Activated T-helper 1 cell treated with anti-CD3 and anti-CD28 coated beads, Interleukin-12 subunit alpha, Interleukin-12 subunit beta, Interleukin-2, Interleukin-4 antibody, amounts not matched to agents 30 ng/mL and 10 ng/mL and 1 ng/mL, durations not matched to agents 14 hours and 24 hours and 36 hours (primary cell): ENCODE measurements at regions not wholly inside any gene's neighbourhood (a gene's known extent, or its start where the extent isn't known, plus 50 kb on each side); places are given as distances from the start of the nearest gene placed in this dataset.
"Not testable (repeated sequence)": the region's sequence is repeated elsewhere in the genome, so short reads cannot be mapped to it uniquely, and the experiment has no call there.

Experiments
- DNase-seq: peaks from one replicate; pipeline ENCODE4 v3.0.0; 2021; ENCODE audit warnings: low spot score
- H3K27ac Mint-ChIP-seq: one replicate; pipeline ENCODE4 v1.8.0; 2021; ENCODE audit warnings: mild to moderate bottlenecking, mixed read lengths
- H3K27me3 Mint-ChIP-seq: one replicate; pipeline ENCODE4 v1.8.0; 2022; ENCODE audit warnings: mild to moderate bottlenecking, moderate library complexity, mixed read lengths; ENCODE audit not compliant: insufficient read depth
- H3K36me3 Mint-ChIP-seq: one replicate; pipeline ENCODE4 v1.8.0; 2021; ENCODE audit warnings: low read depth, mixed read lengths
- H3K4me1 Mint-ChIP-seq: one replicate; pipeline ENCODE4 v1.8.0; 2021; ENCODE audit warnings: low read depth, mixed read lengths
- H3K4me3 Mint-ChIP-seq: one replicate; pipeline ENCODE4 v1.8.0; 2021; ENCODE audit warnings: mild to moderate bottlenecking, moderate library complexity, mixed read lengths
- H3K9me3 Mint-ChIP-seq: one replicate; pipeline ENCODE4 v1.8.0; 2021; ENCODE audit warnings: mixed read lengths
- intact Hi-C: fragments of 100-400 bp; cut with micrococcal nuclease; formaldehyde crosslinking; loops from one replicate; pipeline ENCODE4 v1.15.1; 2024

DNA sequence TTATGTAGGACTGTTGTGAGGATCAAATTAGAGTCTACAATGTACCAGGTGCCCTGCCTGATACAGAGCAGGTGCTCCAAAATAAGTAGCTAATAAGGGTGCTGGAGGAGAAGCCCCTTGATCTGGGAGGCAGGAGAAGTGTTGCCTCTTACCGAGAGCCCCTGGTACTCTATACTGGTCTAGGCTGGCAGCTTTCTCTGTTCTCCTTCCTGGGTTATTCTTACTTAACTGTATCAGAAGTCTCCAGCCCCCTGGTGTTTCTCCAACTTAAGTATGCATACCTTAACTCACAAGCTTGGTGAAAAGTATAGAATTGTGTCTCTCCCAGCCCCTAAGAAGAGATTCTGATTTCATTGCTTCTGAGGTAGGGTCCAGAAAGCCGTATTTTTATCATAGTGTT lies 254.9 kb downstream of the LRIG3 start:
- intact Hi-C loops = no loop called here
- Mint-ChIP-seq H3K27me3 (no peaks in the 10 kb centered on the region), H3K4me3 (no peak overlapping the region), H3K27ac (no peak overlapping the region), H3K36me3 (no peaks in the 10 kb centered on the region), H3K4me1 (no peaks in the 10 kb centered on the region), H3K9me3 (no peaks in the 10 kb centered on the region)
- DNase-seq = no peak

DNA sequence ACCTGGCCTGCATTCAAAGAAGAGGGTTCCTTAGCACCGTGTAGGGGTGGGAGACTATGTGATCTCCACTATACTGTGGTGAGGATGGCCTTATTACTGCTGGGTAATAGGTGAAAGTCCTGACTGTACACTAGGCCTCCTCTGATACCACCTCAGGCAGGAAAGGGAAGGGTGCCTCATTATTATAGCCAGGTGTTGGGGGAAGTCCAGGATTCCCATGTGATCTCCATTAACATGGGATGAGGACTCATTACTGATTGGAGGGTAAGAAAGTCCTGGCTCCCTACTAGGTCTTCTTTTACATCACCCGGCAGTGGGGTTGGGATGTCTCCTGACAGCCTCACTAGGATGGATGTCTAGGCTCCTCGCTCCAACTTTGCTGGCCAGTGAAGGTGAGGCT lies 252.1 kb downstream of the LRIG3 start:
- Mint-ChIP-seq H3K4me1 (no peaks in the 10 kb centered on the region), H3K9me3 (no peaks in the 10 kb centered on the region), H3K36me3 (no peaks in the 10 kb centered on the region), H3K4me3 (no peak overlapping the region), H3K27ac (no peak overlapping the region), H3K27me3 (no peaks in the 10 kb centered on the region)
- no peak for DNase-seq
- intact Hi-C loops = no loop called here

DNA sequence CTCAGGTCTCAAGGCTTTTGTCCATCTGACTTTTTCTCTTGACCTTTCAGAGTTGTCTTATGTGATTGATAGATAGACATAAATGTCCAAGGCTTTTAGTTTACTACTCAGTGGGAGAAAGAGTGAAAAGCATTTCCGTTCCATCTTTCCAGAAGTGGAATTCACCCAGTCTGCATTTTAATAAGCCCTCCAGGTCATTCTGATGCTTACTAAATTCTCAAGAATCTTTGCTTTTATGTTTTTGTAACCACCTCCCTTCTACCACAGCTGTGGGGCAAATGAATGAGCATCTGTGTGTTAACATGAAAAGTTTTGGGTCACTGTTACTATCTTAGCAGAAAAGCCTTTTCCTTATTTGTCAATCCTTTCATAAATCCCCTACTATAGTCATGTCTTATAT lies 251.4 kb downstream of the LRIG3 start:
- Mint-ChIP-seq H3K4me3 (no peak overlapping the region), H3K4me1 (no peaks in the 10 kb centered on the region), H3K36me3 (no peaks in the 10 kb centered on the region), H3K27ac (no peak overlapping the region), H3K9me3 (no peaks in the 10 kb centered on the region), H3K27me3 (no peaks in the 10 kb centered on the region)
- DNase-seq = no peak
- intact Hi-C loops = no loop called here

DNA sequence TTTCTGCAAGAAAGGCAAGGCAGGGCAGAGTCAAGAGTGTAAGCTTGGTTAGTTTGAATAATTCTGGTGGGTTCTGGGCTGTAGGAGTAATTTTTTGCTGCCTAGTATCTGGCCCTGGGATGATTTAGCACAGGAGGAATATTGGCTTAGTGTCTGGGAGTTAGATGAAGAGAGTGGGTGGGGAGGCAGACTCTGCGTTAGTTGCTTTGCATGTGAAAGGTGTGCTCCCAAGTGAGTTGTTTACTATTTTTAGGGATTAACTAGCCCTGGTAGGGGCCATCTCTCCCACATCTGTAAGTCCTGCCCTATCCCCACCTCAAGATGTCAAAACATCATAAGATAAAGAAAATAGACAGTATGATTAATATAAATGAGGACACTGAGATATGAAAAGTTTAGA lies 249.7 kb downstream of the LRIG3 start:
- intact Hi-C loops = no loop called here
- no peak for DNase-seq
- no peaks in the 10 kb centered on the region for H3K36me3 Mint-ChIP-seq
- no peak overlapping the region for H3K4me3 Mint-ChIP-seq
- no peaks in the 10 kb centered on the region for H3K4me1 Mint-ChIP-seq
- no peaks in the 10 kb centered on the region for H3K9me3 Mint-ChIP-seq
- H3K27me3 Mint-ChIP-seq = no peaks in the 10 kb centered on the region
- no peak overlapping the region for H3K27ac Mint-ChIP-seq

DNA sequence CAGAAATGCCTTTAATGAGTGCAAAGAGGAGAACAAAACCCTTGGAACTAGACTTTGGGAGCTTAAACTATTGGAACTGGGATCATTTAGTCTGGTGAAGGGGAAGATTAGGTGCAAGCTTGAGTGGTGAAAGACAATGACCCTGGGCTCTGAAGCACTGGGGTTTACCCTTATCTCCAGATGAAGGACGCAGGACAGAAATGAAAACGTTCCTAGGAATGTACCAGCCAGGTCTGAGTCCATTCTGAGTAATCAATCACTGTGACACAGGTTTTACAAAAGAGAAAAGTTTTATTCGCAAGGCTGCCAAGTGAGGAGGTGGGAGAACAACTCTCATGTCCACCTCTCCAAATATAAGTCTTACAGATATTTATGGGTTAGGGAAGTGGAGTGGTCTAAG lies 249.1 kb downstream of the LRIG3 start:
- Mint-ChIP-seq H3K4me1 (no peaks in the 10 kb centered on the region), H3K27me3 (no peaks in the 10 kb centered on the region), H3K36me3 (no peaks in the 10 kb centered on the region), H3K27ac (no peak overlapping the region), H3K4me3 (no peak overlapping the region), H3K9me3 (no peaks in the 10 kb centered on the region)
- no peak for DNase-seq
- intact Hi-C loops = no loop called here

DNA sequence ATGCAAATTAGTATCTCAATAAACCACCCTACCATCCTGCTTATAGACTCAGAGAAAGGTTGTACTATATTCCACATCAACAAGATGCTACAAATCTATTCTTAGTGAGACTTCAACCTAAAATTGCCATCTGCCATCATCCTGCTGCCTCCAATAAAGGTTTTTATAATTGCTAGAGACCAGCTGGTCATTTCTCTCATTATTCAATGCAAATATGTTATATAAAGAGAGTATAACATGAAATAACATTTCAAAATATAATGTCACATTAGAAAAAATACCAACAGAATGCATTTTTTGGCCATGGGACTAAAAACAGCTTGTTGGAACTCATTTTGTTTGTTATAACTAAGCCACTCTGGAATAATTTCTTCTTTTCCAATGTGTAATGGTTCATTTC lies 247.3 kb downstream of the LRIG3 start:
- H3K4me1 Mint-ChIP-seq = no peaks in the 10 kb centered on the region
- intact Hi-C loops = no loop called here

DNA sequence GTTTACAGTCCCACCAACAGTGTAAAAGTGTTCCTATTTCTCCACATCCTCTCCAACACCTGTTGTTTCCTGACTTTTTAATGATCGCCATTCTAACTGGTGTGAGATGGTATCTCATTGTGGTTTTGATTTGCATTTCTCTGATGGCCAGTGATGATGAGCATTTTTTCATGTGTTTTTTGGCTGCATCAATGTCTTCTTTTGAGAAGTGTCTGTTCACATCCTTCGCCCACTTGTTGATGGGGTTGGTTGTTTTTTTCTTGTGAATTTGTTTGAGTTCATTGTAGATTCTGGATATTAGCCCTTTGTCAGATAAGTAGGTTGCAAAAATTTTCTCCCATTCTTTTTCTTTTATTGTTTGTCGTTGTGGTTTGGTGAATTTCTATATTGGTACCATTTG lies 242.5 kb downstream of the LRIG3 start:
- H3K9me3 Mint-ChIP-seq = peaks cover 20% of the 10 kb centered on the region
- H3K36me3 Mint-ChIP-seq, H3K4me1 Mint-ChIP-seq, H3K27ac Mint-ChIP-seq, H3K27me3 Mint-ChIP-seq, intact Hi-C loops, H3K4me3 Mint-ChIP-seq, DNase-seq: not testable (repeated sequence)

More for the DNA sequence above, 247.3 kb downstream of the LRIG3 start:
- Mint-ChIP-seq H3K27ac (no peak overlapping the region), H3K9me3 (peaks cover 2% of the 10 kb centered on the region), H3K27me3 (no peaks in the 10 kb centered on the region), H3K36me3 (no peaks in the 10 kb centered on the region), H3K4me3 (no peak overlapping the region)
- DNase-seq = no peak

DNA sequence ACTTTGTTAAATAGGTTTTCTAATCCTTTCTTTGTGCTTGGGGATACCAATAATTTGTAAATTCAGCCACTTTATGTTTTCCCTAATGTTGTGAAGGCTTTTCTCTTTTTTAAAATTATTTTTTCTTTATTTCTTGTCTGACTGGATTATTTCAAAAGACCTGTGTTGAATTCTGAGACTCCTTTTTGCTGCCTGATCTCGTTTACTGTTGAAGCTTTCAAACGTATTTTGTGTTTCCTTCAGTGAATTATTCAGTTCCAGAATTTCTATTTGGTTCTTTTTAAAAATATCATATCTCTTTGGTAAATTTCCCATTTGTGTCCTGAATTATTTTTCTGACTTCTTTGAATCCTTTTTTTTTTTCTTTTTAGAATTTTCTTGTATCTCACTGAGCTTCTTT lies 241.6 kb downstream of the LRIG3 start:
- intact Hi-C loops = no loop called here
- H3K27ac Mint-ChIP-seq = no peak overlapping the region
- DNase-seq = no peak
- H3K36me3 Mint-ChIP-seq = no peaks in the 10 kb centered on the region
- H3K4me1 Mint-ChIP-seq = no peaks in the 10 kb centered on the region
- H3K4me3 Mint-ChIP-seq = no peak overlapping the region
- H3K9me3 Mint-ChIP-seq = peaks cover 20% of the 10 kb centered on the region
- H3K27me3 Mint-ChIP-seq = no peaks in the 10 kb centered on the region

DNA sequence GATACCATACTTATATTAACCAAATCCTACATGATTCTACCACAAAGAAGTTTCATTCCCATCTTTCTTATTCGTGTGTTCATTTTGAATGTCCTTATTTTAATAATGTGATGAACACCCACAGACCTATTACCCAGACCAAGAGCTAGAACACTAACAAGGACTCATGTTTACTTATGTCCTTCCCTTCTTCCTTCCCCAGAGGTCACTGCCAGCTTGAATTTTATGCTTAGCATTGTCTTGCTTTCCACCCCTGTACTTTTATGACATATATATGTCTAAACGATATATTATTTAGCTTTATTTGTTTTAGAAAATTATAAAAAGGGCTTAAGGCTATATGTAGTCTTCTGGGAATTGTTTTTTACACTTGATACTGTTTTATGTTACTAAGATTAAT lies 238.6 kb downstream of the LRIG3 start:
- Mint-ChIP-seq H3K36me3 (no peaks in the 10 kb centered on the region), H3K4me1 (no peaks in the 10 kb centered on the region), H3K27ac (no peak overlapping the region), H3K4me3 (no peak overlapping the region), H3K9me3 (peaks cover 20% of the 10 kb centered on the region), H3K27me3 (no peaks in the 10 kb centered on the region)
- no peak for DNase-seq
- intact Hi-C loops = no loop called here

DNA sequence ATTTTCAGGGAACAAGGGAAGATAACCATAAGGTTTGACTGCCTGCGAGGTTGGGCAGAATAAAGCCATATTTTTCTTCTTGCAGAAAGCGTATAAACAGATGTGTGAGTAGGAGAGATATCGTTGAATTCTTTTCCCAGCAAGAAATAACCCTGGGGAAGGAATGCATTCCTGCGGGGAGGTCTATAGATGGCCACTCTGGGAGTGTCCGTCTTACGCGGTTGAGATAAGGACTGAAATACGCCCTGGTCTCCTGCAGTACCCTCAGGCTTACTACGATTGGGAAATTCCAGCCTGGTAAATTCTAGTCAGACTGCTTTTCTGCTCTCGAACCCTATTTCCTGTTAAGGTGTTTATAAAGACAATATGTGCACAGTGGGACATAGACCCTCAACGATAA lies 225.0 kb downstream of the LRIG3 start:
- intact Hi-C loops = no loop called here
- no peaks in the 10 kb centered on the region for H3K4me1 Mint-ChIP-seq
- peaks cover 22% of the 10 kb centered on the region for H3K9me3 Mint-ChIP-seq
- H3K27ac Mint-ChIP-seq = no peak overlapping the region
- H3K36me3 Mint-ChIP-seq = no peaks in the 10 kb centered on the region
- DNase-seq = no peak
- H3K27me3 Mint-ChIP-seq = no peaks in the 10 kb centered on the region
- H3K4me3 Mint-ChIP-seq = no peak overlapping the region

DNA sequence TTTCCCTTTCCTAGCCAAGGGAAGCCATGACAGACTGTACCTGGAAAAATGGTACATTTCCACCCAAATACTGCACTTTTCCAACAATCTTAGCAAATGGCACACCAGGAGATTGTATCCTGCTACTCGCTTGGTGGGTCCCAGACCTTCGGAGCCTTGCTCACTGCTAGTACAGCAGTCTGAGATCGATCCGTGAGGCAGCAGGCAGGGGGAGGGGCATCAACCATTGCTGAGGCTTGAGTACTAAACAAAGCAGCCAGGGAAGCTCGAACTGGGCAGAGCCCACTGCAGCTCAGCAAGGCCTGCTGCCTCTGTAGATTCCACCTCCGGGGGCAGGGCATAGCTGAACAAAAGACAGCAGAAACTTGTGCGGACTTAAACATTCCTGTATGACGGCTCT lies 218.8 kb downstream of the LRIG3 start:
- no peak for DNase-seq
- Mint-ChIP-seq H3K36me3 (no peaks in the 10 kb centered on the region), H3K4me3 (no peak overlapping the region), H3K27me3 (no peaks in the 10 kb centered on the region), H3K4me1 (no peaks in the 10 kb centered on the region), H3K9me3 (peaks cover 6% of the 10 kb centered on the region), H3K27ac (no peak overlapping the region)
- intact Hi-C loops = no loop called here

DNA sequence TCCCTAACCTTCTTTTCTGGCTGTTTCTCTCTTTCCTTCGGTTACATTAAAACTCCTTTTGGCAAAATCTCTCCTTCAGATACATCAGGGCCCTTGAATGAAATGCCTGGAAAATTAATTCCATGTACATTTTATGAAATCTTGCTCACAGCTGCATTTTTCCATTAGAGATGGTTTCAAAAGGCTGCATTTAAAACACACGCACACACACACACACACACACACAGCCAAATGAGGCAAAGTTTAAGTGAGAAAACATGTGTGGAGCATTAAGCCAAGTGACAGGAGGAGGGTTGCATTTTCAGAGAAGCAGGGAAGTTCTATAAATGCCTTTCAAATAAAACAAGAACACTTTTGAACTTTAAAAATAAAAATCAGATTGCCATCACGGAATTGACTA lies 216.4 kb downstream of the LRIG3 start:
- DNase-seq = no peak
- H3K4me1 Mint-ChIP-seq = no peaks in the 10 kb centered on the region

DNA sequence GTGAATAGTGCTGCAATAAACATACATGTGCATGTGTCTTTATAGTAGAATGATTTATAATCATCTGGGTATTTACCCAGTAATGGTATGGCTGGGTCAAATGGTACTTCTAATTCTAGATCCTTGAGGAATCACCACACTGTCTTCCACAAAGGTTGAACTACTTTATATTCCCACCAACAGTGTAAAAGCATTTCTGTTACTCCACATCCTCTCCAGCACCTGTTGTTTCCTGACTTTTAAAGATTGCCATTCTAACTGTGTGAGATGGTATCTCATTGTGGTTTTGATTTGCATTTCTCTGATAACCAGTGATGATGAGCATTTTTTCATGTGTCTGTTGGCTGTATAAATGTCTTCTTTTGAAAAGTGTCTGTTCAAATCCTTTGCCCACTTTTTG lies 215.5 kb downstream of the LRIG3 start:
- intact Hi-C loops, H3K4me1 Mint-ChIP-seq, DNase-seq, H3K36me3 Mint-ChIP-seq, H3K4me3 Mint-ChIP-seq, H3K27ac Mint-ChIP-seq, H3K27me3 Mint-ChIP-seq: not testable (repeated sequence)
- H3K9me3 Mint-ChIP-seq = peaks cover 23% of the 10 kb centered on the region

More for the DNA sequence above, 216.4 kb downstream of the LRIG3 start:
- Mint-ChIP-seq H3K36me3 (no peaks in the 10 kb centered on the region), H3K9me3 (peaks cover 18% of the 10 kb centered on the region), H3K4me3 (no peak overlapping the region), H3K27ac (no peak overlapping the region), H3K27me3 (no peaks in the 10 kb centered on the region)
- intact Hi-C loops = no loop called here

DNA sequence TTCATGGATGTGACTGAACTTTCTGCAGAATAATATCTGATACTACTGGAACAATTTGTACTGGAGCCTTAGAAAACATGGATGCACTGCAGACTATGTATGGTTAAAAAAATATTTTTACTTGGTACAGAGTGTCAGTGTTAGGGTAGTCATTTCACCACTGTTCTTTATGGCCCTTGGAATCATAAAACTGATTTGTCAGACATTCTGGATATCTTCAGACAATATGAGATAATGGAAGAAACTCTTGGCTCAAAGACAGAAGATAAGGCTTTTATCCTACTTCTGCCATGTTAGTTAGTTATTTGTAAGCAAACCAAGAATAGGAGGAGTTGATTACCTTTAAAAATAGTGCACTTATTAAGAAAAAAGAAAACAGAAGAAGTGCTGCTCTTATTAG lies 209.4 kb downstream of the LRIG3 start:
- Mint-ChIP-seq H3K36me3 (no peaks in the 10 kb centered on the region), H3K4me3 (no peak overlapping the region), H3K27me3 (no peaks in the 10 kb centered on the region), H3K9me3 (peaks cover 18% of the 10 kb centered on the region), H3K27ac (no peak overlapping the region), H3K4me1 (no peaks in the 10 kb centered on the region)
- intact Hi-C loops = no loop called here
- DNase-seq = no peak
